ENCODE measurements at regions not wholly inside any gene's neighbourhood (a gene's known extent, or its start where the extent isn't known, plus 50 kb on each side); places are given as distances from the start of the nearest gene placed in this dataset.
A peak's percentile ranks its signal among the peaks of the same experiment; 100 is the strongest.

DNA sequence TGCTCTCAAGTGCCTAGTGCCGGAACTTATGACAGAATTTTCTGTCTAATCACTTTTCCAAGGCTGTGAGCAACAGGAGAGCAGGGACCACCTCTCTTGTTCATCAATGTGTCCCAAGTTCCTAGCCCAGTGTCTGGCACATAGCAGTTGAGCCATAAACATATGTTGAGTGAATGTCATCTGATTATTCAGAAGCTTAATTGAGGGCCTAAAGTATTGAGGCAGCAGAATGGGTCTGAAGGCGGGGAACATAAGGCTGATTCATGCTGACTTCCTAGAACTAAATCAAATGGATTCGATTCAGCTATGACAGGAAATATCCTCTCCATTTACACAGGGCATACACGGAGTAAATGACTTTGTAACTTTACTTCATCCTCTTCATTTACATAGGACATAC lies 438.0 kb upstream of the ZFHX3 start:
- no peak overlapping the region for H3K4me3 ChIP-seq (ENCODE audit: low read length)
- H3K27me3 ChIP-seq (ENCODE audit: insufficient read depth, low read length) = peaks cover 45% of the 10 kb centered on the region
- no peak overlapping the region for H3K27ac ChIP-seq (ENCODE audit: low read length)
- H3K9me3 ChIP-seq (ENCODE audit: insufficient read depth, low read depth, low read length) = no peaks in the 10 kb centered on the region
- peaks cover 16% of the 10 kb centered on the region; the same call in 1 of the 2 replicates for H3K4me1 ChIP-seq (ENCODE audit: insufficient read depth, low read length)
- no peaks in the 10 kb centered on the region for H3K36me3 ChIP-seq (ENCODE audit: insufficient read depth, low read depth, low read length)
- H3K9ac ChIP-seq (ENCODE audit: low read depth, low read length) = no peak overlapping the region

GRCh38 chr16:73483934-73484711 lies 436.2 kb upstream of the ZFHX3 start:
- H3K4me3 ChIP-seq (ENCODE audit: low read length) = peak overlapping the region; percentile 44; the same call in 1 of the 2 replicates
- no peak overlapping the region for H3K9ac ChIP-seq (ENCODE audit: low read depth, low read length)
- H3K27ac ChIP-seq (ENCODE audit: low read length) = no peak overlapping the region
- no peaks in the 10 kb centered on the region for H3K36me3 ChIP-seq (ENCODE audit: insufficient read depth, low read depth, low read length)
- H3K4me1 ChIP-seq (ENCODE audit: insufficient read depth, low read length) = peaks cover 16% of the 10 kb centered on the region; the same call in 1 of the 2 replicates
- no peaks in the 10 kb centered on the region for H3K9me3 ChIP-seq (ENCODE audit: insufficient read depth, low read depth, low read length)
- peaks cover 45% of the 10 kb centered on the region for H3K27me3 ChIP-seq (ENCODE audit: insufficient read depth, low read length)

GRCh38 chr16:73483076-73483791 lies 435.3 kb upstream of the ZFHX3 start:
- H3K9me3 ChIP-seq (ENCODE audit: insufficient read depth, low read depth, low read length) = no peaks in the 10 kb centered on the region
- H3K4me3 ChIP-seq (ENCODE audit: low read length) = peak overlapping the region; percentile 44; the same call in 1 of the 2 replicates
- H3K27me3 ChIP-seq (ENCODE audit: insufficient read depth, low read length) = peaks cover 45% of the 10 kb centered on the region
- peaks cover 16% of the 10 kb centered on the region; the same call in 1 of the 2 replicates for H3K4me1 ChIP-seq (ENCODE audit: insufficient read depth, low read length)
- no peak overlapping the region for H3K27ac ChIP-seq (ENCODE audit: low read length)
- peak overlapping the region; percentile 45; the same call in 1 of the 2 replicates for H3K9ac ChIP-seq (ENCODE audit: low read depth, low read length)
- H3K36me3 ChIP-seq (ENCODE audit: insufficient read depth, low read depth, low read length) = no peaks in the 10 kb centered on the region

- no peak overlapping the region for H3K9ac ChIP-seq (ENCODE audit: low read depth, low read length)
- H3K27ac ChIP-seq (ENCODE audit: low read length) = no peak overlapping the region
- peaks cover 16% of the 10 kb centered on the region; the same call in 1 of the 2 replicates for H3K4me1 ChIP-seq (ENCODE audit: insufficient read depth, low read length)
- H3K9me3 ChIP-seq (ENCODE audit: insufficient read depth, low read depth, low read length) = no peaks in the 10 kb centered on the region
- H3K36me3 ChIP-seq (ENCODE audit: insufficient read depth, low read depth, low read length) = no peaks in the 10 kb centered on the region
- H3K4me3 ChIP-seq (ENCODE audit: low read length) = no peak overlapping the region
- peaks cover 45% of the 10 kb centered on the region for H3K27me3 ChIP-seq (ENCODE audit: insufficient read depth, low read length)
These were observed 434.4 kb upstream of the ZFHX3 start for GRCh38 chr16:73482310-73482709.

GRCh38 chr16:73480381-73480780 lies 432.5 kb upstream of the ZFHX3 start:
- H3K9me3 ChIP-seq (ENCODE audit: insufficient read depth, low read depth, low read length) = no peaks in the 10 kb centered on the region
- H3K9ac ChIP-seq (ENCODE audit: low read depth, low read length) = no peak overlapping the region
- no peak overlapping the region for H3K4me3 ChIP-seq (ENCODE audit: low read length)
- no peaks in the 10 kb centered on the region for H3K36me3 ChIP-seq (ENCODE audit: insufficient read depth, low read depth, low read length)
- H3K27ac ChIP-seq (ENCODE audit: low read length) = no peak overlapping the region
- peaks cover 40% of the 10 kb centered on the region for H3K27me3 ChIP-seq (ENCODE audit: insufficient read depth, low read length)
- peaks cover 16% of the 10 kb centered on the region; the same call in 1 of the 2 replicates for H3K4me1 ChIP-seq (ENCODE audit: insufficient read depth, low read length)

- no peaks in the 10 kb centered on the region for H3K27me3 ChIP-seq (ENCODE audit: insufficient read depth, low read length)
- no peak overlapping the region for H3K9ac ChIP-seq (ENCODE audit: low read depth, low read length)
- H3K4me3 ChIP-seq (ENCODE audit: low read length) = no peak overlapping the region
- H3K27ac ChIP-seq (ENCODE audit: low read length) = no peak overlapping the region
- no peaks in the 10 kb centered on the region for H3K36me3 ChIP-seq (ENCODE audit: insufficient read depth, low read depth, low read length)
- H3K4me1 ChIP-seq (ENCODE audit: insufficient read depth, low read length) = no peaks in the 10 kb centered on the region
- H3K9me3 ChIP-seq (ENCODE audit: insufficient read depth, low read depth, low read length) = no peaks in the 10 kb centered on the region
These were observed 425.8 kb upstream of the ZFHX3 start for GRCh38 chr16:73473713-73474112.

DNA sequence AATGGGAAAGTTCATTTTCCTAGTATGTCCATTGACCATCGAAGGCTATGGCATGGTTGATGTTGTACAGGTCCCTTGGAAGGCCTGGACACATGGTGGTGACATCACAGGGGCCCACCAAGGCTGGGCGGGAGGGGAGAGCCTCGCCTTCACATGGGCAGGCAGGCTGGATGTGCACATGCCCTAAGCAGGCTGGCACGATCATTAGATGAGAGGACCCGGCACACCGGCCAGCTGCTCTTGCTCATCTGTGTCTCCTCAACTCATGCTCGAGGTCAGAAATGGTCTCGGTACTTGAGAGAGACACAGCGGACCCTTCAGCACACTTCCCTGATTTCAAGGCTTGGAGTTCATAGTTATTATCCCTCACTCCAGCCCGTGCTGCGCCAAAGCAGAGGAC lies 416.9 kb upstream of the ZFHX3 start:
- Histone ChIP-seq H3K9ac (ENCODE audit: low read depth, low read length) (no peak overlapping the region), H3K4me1 (ENCODE audit: insufficient read depth, low read length) (no peaks in the 10 kb centered on the region), H3K9me3 (ENCODE audit: insufficient read depth, low read depth, low read length) (0 out of 2 replicates have a peak, but pooled peaks cover 7% of the 10 kb centered on the region), H3K27ac (ENCODE audit: low read length) (no peak overlapping the region), H3K36me3 (ENCODE audit: insufficient read depth, low read depth, low read length) (no peaks in the 10 kb centered on the region), H3K27me3 (ENCODE audit: insufficient read depth, low read length) (no peaks in the 10 kb centered on the region), H3K4me3 (ENCODE audit: low read length) (no peak overlapping the region)

DNA sequence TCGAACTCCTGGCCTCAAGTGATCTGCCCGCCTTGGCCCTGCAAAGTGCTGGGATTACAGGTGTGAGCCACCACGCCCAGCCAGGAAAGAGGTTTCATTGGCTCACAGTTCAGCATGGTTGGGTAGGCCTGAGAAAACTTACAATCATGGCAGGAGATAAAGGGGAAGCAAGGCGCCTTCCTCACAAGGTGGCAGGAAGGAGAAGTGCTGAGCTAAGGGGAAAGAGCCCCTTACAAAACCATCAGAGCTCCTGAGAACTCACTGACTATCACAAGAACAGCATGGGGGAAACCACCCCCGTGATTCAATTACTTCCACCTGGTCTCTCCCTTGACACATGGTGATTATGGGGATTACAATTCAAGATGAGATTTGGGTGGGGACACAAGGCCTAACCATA lies 411.7 kb upstream of the ZFHX3 start:
- peaks cover 7% of the 10 kb centered on the region for H3K4me1 ChIP-seq (ENCODE audit: insufficient read depth, low read length)
- 0 out of 2 replicates have a peak, but pooled peaks cover 7% of the 10 kb centered on the region for H3K9me3 ChIP-seq (ENCODE audit: insufficient read depth, low read depth, low read length)
- no peak overlapping the region for H3K27ac ChIP-seq (ENCODE audit: low read length)
- H3K4me3 ChIP-seq (ENCODE audit: low read length) = no peak overlapping the region
- no peaks in the 10 kb centered on the region for H3K27me3 ChIP-seq (ENCODE audit: insufficient read depth, low read length)
- H3K9ac ChIP-seq (ENCODE audit: low read depth, low read length) = no peak overlapping the region
- H3K36me3 ChIP-seq (ENCODE audit: insufficient read depth, low read depth, low read length) = no peaks in the 10 kb centered on the region

- Histone ChIP-seq H3K9ac (ENCODE audit: low read depth, low read length) (no peak overlapping the region), H3K27me3 (ENCODE audit: insufficient read depth, low read length) (no peaks in the 10 kb centered on the region), H3K4me1 (ENCODE audit: insufficient read depth, low read length) (peaks cover 11% of the 10 kb centered on the region), H3K27ac (ENCODE audit: low read length) (no peak overlapping the region), H3K36me3 (ENCODE audit: insufficient read depth, low read depth, low read length) (no peaks in the 10 kb centered on the region), H3K9me3 (ENCODE audit: insufficient read depth, low read depth, low read length) (peaks cover 13% of the 10 kb centered on the region; the same call in 1 of the 2 replicates), H3K4me3 (ENCODE audit: low read length) (no peak overlapping the region)
These were observed 409.9 kb upstream of the ZFHX3 start for GRCh38 chr16:73457851-73458250.

- Histone ChIP-seq H3K4me3 (ENCODE audit: low read length) (no peak overlapping the region), H3K4me1 (ENCODE audit: insufficient read depth, low read length) (no peaks in the 10 kb centered on the region; the same call in 1 of the 2 replicates), H3K9me3 (ENCODE audit: insufficient read depth, low read depth, low read length) (peaks cover 19% of the 10 kb centered on the region), H3K9ac (ENCODE audit: low read depth, low read length) (no peak overlapping the region), H3K27ac (ENCODE audit: low read length) (no peak overlapping the region), H3K36me3 (ENCODE audit: insufficient read depth, low read depth, low read length) (no peaks in the 10 kb centered on the region), H3K27me3 (ENCODE audit: insufficient read depth, low read length) (no peaks in the 10 kb centered on the region)
These were observed 401.0 kb upstream of the ZFHX3 start for GRCh38 chr16:73448970-73449369.

- no peaks in the 10 kb centered on the region for H3K4me1 ChIP-seq (ENCODE audit: insufficient read depth, low read length)
- no peak overlapping the region for H3K27ac ChIP-seq (ENCODE audit: low read length)
- H3K9me3 ChIP-seq (ENCODE audit: insufficient read depth, low read depth, low read length) = peaks cover 13% of the 10 kb centered on the region
- H3K27me3 ChIP-seq (ENCODE audit: insufficient read depth, low read length) = no peaks in the 10 kb centered on the region
- no peaks in the 10 kb centered on the region for H3K36me3 ChIP-seq (ENCODE audit: insufficient read depth, low read depth, low read length)
- H3K4me3 ChIP-seq (ENCODE audit: low read length) = no peak overlapping the region
- H3K9ac ChIP-seq (ENCODE audit: low read depth, low read length) = no peak overlapping the region
These were observed 399.9 kb upstream of the ZFHX3 start for GRCh38 chr16:73447846-73448245.

- Histone ChIP-seq H3K9me3 (ENCODE audit: insufficient read depth, low read depth, low read length) (no peaks in the 10 kb centered on the region), H3K9ac (ENCODE audit: low read depth, low read length) (no peak overlapping the region), H3K4me1 (ENCODE audit: insufficient read depth, low read length) (peaks cover 5% of the 10 kb centered on the region; the same call in 1 of the 2 replicates), H3K4me3 (ENCODE audit: low read length) (no peak overlapping the region), H3K27me3 (ENCODE audit: insufficient read depth, low read length) (no peaks in the 10 kb centered on the region), H3K36me3 (ENCODE audit: insufficient read depth, low read depth, low read length) (no peaks in the 10 kb centered on the region), H3K27ac (ENCODE audit: low read length) (no peak overlapping the region)
These were observed 386.7 kb upstream of the ZFHX3 start for GRCh38 chr16:73434621-73435020.

Data from iPS-20b (cell line).